ENCODE measurements at regions not wholly inside any gene's neighbourhood (a gene's known extent, or its start where the extent isn't known, plus 50 kb on each side); places are given as distances from the start of the nearest gene placed in this dataset.

DNA sequence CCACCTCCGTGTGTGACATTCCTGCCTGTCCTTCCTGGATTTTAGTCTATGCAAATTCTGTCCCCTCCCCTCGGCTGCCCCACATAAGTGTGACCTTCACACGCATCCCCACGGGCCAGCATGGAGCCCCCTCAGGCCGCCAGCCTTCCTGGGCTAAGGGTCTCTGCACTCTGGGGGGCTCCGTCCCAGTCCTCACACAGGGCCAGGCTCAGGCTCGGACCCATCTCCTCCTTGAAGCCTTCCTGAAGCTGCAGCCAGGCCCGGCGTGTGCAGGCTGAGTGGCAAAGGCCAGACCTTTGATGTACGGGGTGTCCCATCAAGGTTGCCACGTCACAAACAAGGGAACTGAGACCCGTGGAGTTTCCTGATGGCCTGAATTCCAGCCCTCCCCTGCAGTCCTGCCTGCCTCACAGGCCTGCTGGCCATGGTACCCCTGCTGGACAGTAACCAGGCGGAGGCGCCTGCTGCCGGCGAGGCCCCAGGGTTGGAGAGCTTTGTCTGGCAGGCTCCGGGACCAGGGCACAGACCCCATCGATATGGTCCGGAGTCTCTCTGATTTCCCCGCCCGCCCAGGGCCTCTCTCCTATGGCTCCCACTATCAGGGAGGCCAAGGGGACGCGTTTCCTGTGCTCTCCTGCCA lies 791.7 kb downstream of the BRD1 start:
- DNase-seq (ENCODE audit: low read depth, low spot score): no peak

- no peak for DNase-seq (ENCODE audit: low read depth, low spot score)
Measured at GRCh38 chr22:49034836-49035817, 792.5 kb downstream of the BRD1 start.

GRCh38 chr22:49033616-49034015 lies 794.1 kb downstream of the BRD1 start:
- no peak for DNase-seq (ENCODE audit: low read depth, low spot score)

- DNase-seq (ENCODE audit: low read depth, low spot score): no peak
Measured at GRCh38 chr22:49032821-49033220, 794.9 kb downstream of the BRD1 start.

- no peak for DNase-seq (ENCODE audit: low read depth, low spot score)
Measured at GRCh38 chr22:49031746-49032330, 795.8 kb downstream of the BRD1 start.

DNA sequence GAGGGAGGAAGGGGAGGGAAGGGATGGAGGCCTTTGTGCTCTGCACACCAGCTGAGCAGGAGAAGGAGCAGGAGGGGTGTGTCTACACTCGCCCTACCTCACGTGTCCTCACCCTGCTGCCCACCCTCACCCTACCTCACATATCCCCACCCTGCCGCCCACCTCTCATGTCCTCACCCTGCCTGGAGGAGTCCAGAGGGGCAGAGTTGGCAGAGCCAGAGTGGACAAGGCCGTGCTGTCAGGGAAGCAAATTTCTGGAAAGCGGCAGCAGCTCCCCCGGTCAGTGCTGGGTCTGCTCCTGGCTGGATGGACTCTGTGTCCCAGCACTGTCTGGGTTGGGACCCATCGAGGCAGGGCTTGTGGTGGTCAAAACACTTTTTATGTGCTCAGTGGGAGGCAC lies 799.6 kb downstream of the BRD1 start:
- DNase-seq (ENCODE audit: low read depth, low spot score): no peak

GRCh38 chr22:49027368-49027670 lies 800.4 kb downstream of the BRD1 start:
- DNase-seq (ENCODE audit: low read depth, low spot score): no peak

DNA sequence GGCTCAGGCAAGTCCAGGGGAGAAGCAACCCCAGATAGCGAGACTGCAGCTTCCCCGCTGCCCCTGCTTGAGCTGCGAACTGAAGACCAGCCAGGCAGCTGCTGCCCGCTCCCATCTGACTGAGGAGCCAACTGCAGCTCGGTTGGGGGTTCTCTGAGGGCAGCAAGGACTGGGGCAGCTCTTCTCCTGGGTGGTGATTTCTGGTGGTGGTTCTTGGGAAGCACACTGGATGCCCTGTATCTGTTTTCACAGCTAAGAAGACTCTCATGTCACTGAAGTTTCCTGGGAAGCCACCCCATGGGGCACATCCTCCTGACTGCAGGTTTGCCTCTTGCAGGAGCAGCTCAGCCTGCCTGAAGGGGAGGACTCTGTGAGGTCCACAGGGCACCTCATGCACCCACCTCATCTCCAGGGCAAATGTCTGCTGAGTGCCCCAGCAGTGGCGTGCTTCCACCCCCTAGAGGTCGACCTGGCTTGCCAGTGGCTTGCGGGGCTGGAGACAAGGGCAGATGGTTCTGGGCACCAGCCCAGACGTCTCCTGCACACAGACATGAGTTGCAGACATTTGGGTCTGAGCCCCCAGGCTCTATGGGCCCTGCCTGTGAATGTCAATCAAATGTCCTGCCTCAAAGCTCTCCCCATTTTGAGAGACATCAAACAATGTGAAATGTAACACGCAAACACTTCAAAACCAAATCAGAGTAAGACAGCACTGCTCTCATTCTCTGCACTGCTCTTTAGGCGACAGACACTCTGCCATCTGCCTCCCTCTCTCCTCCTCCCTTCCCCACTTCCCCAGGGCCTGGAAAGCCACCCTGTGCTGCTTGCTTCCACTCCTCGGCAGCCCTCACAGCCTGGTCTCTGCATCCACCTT lies 800.9 kb downstream of the BRD1 start:
- DNase-seq (ENCODE audit: low read depth, low spot score): no peak

GRCh38 chr22:49025791-49026493 lies 801.7 kb downstream of the BRD1 start:
- DNase-seq (ENCODE audit: low read depth, low spot score): no peak

DNA sequence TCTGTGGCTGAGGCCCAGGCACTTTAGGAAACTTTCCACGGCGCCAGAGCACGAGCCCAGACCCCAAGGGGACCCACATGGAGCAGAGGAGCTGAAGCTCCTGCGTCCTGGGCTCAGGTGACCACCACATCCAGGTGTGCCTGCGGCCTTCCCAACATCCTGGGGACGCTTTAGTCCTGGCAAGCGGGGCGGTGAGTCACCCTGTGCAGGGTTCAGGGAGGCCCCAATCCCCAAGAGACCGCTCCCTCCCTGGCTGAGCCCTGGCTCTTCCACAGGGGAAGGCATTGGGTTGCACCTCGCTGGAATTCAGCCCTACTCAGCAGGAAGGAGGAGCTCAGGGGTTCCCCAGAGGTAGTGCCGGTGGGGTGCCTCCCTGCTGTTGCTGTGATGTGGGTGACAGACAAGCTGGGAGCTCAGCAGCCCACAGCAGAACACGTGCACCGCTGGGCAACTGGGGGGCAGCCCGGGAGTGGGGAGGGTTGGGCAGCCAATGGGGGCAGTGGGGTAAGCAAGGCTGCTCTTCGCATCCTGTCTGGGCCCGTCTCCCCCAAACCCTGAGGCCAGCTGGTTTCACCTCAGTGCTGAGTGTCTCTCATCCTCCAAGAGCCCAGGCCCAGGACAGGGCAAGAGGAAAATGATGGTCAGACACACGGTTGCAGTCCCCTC lies 802.8 kb downstream of the BRD1 start:
- DNase-seq (ENCODE audit: low read depth, low spot score): no peak

GRCh38 chr22:49023879-49024774 lies 803.5 kb downstream of the BRD1 start:
- no peak for DNase-seq (ENCODE audit: low read depth, low spot score)

DNA sequence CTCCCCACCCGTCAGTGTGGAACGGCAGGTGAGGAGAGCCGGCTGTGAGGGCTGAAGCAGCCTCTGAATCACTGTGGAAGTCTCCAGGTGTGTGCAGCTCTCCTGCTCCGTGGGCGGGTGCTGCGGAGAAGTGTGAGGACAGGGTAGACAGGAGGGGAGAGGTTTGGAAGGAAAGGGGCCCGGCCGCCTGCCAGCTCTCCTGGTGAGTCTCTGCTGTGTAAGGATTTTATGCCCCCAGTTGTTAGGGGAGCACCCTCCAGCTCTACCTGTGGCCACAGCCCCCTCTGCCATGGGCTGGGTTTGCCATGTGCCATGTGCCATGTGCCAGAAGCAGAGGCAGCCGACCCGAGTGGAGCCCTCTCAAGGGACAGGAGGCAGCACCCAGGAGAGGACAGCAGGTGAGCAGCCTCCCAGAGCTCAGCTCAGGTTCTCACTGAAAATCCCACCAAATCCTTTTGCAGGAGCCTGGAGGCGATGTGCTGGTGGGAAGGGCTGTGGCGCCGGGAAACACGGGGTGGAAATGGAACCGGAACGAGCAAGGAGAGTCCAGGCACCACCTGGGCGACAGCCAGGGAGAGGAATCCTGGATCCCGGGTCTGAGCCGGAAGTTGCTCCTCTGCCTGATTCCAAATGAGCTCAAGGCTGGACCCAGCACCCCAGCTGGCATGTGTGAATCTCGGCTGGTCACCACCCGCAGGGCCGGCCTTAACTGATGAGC lies 804.4 kb downstream of the BRD1 start:
- DNase-seq (ENCODE audit: low read depth, low spot score): no peak

- no peak for DNase-seq (ENCODE audit: low read depth, low spot score)
Measured at GRCh38 chr22:49022816-49023160, 804.9 kb downstream of the BRD1 start.

- DNase-seq (ENCODE audit: low read depth, low spot score): no peak
Measured at GRCh38 chr22:49021926-49022815, 805.5 kb downstream of the BRD1 start.

GRCh38 chr22:49021131-49021925 lies 806.3 kb downstream of the BRD1 start:
- DNase-seq (ENCODE audit: low read depth, low spot score): no peak

DNA sequence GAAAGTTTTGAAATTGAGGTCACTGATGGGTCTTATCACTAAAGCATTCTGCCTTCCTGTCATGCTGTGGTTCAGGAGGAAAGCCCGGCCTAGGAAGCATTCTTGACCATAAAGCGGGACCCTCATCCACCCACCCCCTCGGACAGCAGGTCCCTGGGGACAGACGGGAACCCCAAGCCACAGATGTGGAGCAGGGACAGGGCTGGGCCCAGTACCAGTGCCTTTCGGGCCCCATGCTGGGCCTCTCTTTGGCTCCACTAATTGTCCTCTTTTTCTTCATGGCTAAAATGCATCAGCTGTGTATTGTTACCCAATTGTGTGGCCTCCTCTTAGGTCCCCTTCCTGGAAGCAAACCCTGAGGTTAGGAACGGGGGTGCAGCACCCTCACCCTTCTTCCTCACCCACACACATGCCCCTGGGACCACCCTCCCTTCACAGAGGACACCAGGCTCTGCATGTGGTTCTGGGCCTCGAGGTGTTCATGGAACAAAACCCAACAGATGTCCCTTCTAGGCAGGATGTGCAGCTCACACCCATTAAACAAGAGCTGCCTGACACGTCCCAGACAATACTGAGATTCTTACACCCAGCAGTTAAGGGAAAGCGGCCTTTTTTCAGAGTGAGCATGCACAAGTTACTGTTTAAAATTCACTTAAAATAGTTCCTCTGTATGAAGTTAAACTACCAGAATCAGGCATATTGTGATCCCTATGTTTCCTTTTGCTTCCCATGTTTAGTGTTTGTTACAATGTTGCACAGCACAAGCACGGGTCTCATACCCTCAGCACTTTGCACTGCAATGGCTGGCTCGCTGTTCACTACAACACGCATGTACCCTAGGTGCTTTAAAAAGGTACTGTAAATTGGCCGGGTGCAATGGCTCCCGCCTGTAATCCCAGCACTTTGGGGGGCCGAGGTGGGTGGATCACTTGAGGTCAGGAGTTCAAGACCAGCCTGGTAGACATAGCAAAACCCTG lies 807.6 kb downstream of the BRD1 start:
- DNase-seq (ENCODE audit: low read depth, low spot score): no peak
